ENCODE measurements at regions not wholly inside any gene's neighbourhood (a gene's known extent, or its start where the extent isn't known, plus 50 kb on each side); places are given as distances from the start of the nearest gene placed in this dataset.
"Not testable (repeated sequence)": the region's sequence is repeated elsewhere in the genome, so short reads cannot be mapped to it uniquely, and the experiment has no call there.

- DNase-seq, result no peak
Measured at GRCh38 chr6:92161953-92162352, 1257.4 kb downstream of the EPHA7 start.

GRCh38 chr6:92160226-92160625 lies 1259.1 kb downstream of the EPHA7 start:
- no peak for DNase-seq

GRCh38 chr6:92159046-92159445 lies 1260.3 kb downstream of the EPHA7 start:
- DNase-seq, result no peak

DNA sequence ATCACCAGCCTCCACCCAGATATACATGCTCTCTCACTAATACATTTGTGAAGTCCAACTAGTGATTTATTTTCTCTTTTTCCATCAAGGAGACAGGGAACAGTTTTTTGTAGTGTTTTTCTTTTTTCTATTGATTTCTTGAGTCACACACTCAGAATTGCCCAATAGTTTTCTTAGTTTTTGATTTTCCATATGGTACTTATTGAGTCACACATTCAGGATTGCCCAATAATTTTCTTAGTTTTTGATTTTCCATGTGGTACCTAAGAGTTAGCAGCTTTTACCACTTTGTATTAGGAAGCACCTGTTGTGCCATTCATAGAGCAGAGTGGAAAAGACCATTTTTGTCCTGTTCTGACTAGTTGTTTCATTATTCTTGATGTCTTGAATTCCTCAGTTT lies 1268.8 kb downstream of the EPHA7 start:
- DNase-seq, result no peak

DNA sequence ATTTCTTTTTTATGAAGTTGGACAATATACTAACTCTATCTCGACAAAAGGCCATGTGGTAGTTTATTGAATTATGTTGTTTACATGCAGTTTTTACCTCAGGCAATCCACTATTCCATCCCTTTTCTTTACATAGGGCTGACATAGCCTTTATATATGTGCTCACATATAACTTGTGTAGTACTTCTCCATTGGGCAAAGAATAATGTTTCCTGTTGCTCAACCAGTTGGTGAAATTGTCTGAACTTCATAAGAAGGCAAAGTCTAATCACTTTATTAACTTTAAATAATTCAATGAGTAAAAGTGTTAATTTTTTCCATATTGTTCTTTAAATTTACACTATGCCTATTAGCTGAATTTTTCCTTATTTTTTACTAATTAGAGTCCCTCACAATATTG lies 1272.1 kb downstream of the EPHA7 start:
- DNase-seq, result no peak

DNA sequence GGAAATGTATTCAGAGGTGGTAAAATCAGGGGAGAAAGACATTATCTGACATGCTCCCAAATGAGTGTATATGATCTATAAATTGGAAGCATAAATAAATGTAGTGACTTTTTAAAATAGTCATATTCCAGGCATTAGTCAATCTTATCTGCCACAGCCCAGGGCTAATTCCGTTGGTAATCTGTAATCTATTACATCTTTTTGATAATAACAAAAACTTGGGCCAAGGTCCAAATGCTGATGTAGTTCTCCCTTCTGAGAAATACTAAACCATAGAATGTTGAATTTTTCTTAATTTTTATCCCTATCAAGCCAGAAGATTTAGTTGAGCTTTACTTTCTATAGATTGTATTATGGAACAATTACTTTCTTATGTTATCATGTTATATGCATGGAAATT lies 1279.8 kb downstream of the EPHA7 start:
- DNase-seq, result no peak

DNA sequence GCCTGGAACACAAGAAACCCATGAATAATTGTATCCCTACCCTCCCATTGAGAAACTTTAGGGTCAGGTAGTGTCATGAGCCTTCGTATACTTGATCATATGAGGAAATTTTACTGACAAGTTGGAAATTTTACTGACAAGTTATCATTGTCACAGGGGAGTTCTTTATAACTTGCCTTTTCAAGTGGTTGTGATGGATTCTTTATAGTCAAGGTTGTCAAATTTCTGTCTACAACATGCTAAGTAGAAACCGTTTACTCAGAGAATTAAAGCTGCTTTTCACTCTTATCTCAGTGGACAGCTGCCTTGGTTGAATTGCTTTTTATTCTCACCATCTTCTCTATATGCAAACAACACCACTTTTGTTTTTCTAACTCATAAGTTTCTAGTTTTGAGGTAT lies 1286.4 kb downstream of the EPHA7 start:
- DNase-seq, result no peak

- no peak for DNase-seq
Measured at GRCh38 chr6:92132457-92132856, 1286.9 kb downstream of the EPHA7 start.

- DNase-seq, result no peak
Measured at GRCh38 chr6:92130944-92131343, 1288.4 kb downstream of the EPHA7 start.

- no peak for DNase-seq
Measured at GRCh38 chr6:92126983-92127382, 1292.4 kb downstream of the EPHA7 start.

DNA sequence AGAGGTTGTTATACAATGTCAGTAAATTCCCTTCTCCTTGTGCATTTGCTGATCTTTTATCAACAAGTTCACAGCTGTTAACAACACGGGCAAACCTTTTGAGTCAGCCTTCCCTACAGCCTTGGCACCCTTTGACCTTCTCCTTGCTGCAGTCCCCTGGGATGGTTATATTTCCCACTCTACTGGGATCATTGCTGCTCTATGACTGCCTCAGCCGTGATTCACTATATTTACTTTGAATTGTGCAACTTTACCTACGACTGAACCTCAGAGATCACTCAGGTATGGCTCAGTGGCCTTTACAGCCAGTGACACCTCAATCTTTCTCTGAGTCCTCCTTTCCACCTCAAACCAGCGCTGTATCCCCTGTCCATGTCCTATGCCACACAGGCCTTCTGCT lies 1293.3 kb downstream of the EPHA7 start:
- DNase-seq, result no peak

DNA sequence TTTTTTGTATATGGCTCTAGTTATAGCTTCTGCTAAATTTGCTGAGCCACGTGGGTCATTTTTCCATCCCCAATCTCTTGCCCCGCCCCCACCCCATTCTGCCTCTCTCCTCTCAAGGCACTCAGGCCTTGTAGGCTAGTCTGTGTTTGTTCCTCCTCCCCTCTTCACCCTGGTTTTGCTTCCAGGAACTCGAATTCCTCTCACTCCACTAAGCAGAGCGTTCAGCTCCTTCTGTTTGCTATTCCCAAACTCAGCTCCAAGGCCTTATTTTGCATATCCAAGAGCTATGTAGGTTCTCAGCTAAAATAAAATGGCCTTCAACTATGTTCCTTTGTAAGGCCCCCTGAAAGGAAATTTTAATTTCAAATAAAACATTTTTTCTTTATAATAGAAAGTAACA lies 1293.7 kb downstream of the EPHA7 start:
- no peak for DNase-seq

GRCh38 chr6:92124200-92124651 lies 1295.1 kb downstream of the EPHA7 start:
- DNase-seq, result peak in 2 of 51 donors; percentile 6 to 9

- peak in 1 of 51 donors; percentile 5 for DNase-seq
Measured at GRCh38 chr6:92122746-92123145, 1296.6 kb downstream of the EPHA7 start.

- DNase-seq, result no peak
Measured at GRCh38 chr6:92121228-92121627, 1298.1 kb downstream of the EPHA7 start.

DNA sequence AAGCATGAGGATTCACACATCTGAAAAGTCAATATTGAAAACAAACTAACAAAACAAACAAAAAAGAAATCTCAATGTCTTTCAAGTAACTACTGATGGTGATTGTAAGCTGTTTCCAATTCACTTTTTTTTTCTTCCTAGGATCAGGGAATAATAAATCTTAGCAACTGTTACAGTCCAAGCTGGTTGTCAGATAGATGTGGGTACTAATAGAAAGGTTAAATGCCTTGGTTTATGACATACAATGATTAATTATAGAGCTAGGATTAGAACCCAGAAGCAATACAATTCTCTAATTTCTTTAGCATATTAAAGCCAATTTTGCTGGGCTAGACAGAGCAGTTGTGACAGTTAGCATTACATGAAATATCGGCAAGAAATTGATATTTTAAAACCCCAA lies 1301.6 kb downstream of the EPHA7 start:
- DNase-seq, result no peak

GRCh38 chr6:92114797-92115196 lies 1304.6 kb downstream of the EPHA7 start:
- DNase-seq, result peak in 3 of 51 donors; percentile 10 to 28 (median 11)

DNA sequence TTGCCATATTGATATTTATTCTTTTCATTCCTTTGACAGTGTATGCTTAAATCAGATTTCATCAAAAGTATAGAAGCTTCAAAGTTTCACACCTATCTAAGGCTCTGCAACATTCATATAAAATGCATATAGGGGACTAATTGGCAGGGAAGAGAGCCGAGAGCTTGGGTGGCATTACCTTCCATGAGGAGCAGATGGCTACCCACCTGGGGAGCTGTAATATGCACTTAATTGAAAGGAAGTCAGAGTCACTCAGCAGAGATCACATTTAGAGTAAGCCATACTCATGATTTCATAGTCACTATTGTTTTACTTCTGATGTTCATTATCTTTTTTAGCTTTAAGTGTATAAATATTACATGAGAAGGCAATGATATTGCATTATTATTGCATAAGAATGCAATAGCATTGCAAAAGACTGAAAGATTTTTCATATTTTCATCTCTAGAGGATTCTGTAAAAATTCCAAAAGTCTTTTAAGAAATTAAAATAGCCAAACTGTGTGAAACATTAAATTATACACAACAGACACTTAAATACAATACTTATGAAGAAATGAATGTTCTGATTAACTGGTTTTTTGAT lies 1305.2 kb downstream of the EPHA7 start:
- no peak for DNase-seq

DNA sequence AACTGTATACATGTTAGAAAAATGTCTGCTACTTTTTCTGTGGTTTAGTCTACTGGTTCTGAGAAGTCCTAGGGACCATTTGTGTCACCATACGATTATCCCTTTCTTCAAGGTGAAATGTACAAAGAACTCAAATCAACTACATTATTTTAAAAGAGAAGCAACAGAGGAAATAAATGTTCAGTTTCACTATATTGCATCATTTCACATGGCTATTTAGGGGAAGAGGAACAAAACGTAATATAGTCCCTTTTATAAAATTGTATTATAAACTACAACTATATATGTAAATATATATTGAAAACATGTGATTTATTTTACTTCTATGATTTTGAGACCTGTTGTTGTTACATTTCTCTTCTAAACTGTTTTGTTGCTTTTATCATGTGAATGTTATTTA lies 1308.0 kb downstream of the EPHA7 start:
- no peak for DNase-seq

GRCh38 chr6:92110403-92110802 lies 1309.0 kb downstream of the EPHA7 start:
- no peak for DNase-seq

- no peak for DNase-seq
Measured at GRCh38 chr6:92109956-92110355, 1309.4 kb downstream of the EPHA7 start.

- DNase-seq, result no peak
Measured at GRCh38 chr6:92109256-92109655, 1310.1 kb downstream of the EPHA7 start.

DNA sequence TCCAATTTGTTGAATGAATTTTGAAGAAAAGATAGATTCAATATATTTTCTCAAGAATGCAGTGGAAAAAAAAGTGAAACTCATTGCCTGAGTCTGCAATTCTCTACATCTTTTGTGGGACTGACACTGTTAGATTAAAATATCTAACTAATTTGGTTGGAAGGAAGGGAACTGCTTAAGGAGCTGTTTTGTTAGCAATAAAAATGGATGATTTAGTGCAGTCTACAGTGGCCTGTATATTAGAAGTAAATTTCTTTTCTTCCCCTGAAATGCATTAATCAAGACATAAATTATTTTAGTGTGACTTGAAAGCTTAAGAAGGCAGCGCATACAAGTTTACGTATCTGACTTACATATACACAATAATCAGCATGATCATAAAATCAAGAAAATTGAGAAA lies 1332.6 kb downstream of the EPHA7 start:
- DNase-seq, result no peak

DNA sequence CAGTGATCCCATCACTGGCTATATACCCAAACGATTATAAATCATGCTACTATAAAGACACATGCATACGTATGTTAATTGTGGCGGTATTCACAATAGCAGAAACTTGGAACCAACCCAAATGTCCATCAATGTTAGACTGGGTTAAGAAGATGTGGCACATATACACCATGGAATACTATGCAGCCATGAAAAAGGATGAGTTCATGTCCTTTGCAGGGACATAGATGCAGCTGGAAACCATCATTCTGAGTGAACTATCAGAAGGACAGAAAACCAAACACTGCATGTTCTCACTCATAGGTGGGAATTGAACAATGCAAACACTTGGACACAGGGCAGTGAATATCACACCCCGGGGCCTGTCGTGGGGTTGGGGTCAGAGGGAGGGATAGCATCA lies 1335.4 kb downstream of the EPHA7 start:
- not testable (repeated sequence) for DNase-seq
